ENCODE measurements at regions not wholly inside any gene's neighbourhood (a gene's known extent, or its start where the extent isn't known, plus 50 kb on each side); places are given as distances from the start of the nearest gene placed in this dataset.

GRCh38 chrX:80223982-80224579 is 196.2 kb upstream of the TENT5D start:
- Histone ChIP-seq H3K27me3 (ENCODE audit: control insufficient read depth, insufficient read depth, low read length) (no peaks in the 10 kb centered on the region), H3K79me2 (ENCODE audit: control insufficient read depth, insufficient read depth, low read length) (no peaks in the 10 kb centered on the region), H3K4me3 (replicated peaks in 1 of 4; ENCODE audit: control extremely low read depth in 1 of 4, insufficient read depth in 1 of 4, low read depth in 3 of 4, low read length in 4 of 4) (no peak overlapping the region), H3K9me3 (ENCODE audit: control insufficient read depth, insufficient read depth, low read depth, low read length) (no peaks in the 10 kb centered on the region), H4K20me1 (ENCODE audit: control insufficient read depth, extremely low read depth, insufficient read depth, low read length) (no peaks in the 10 kb centered on the region), H3K9ac (ENCODE audit: insufficient read depth, low read length) (no peak overlapping the region), H3K4me2 (ENCODE audit: extremely low read depth, insufficient read depth, low read length) (no peak overlapping the region), H2AFZ (ENCODE audit: low read length) (no peak overlapping the region), H3K36me3 (ENCODE audit: control insufficient read depth, insufficient read depth, low read length) (no peaks in the 10 kb centered on the region), H3K27ac (ENCODE audit: insufficient read depth, low read length) (no peak overlapping the region), H3K4me1 (ENCODE audit: control insufficient read depth, extremely low read depth, insufficient read depth, low read length) (no peaks in the 10 kb centered on the region)
- no peak for TF ChIP-seq EZH2 (IDR thresholded peaks at IDR 0.05; ENCODE audit: low read length, missing control alignments)
- no peak for DNase-seq (ENCODE audit: low read depth in 2 of 2)

GRCh38 chrX:80229626-80230025 is 190.6 kb upstream of the TENT5D start:
- Histone ChIP-seq H3K27ac (ENCODE audit: insufficient read depth, low read length) (no peak overlapping the region), H3K36me3 (ENCODE audit: control insufficient read depth, insufficient read depth, low read length) (no peaks in the 10 kb centered on the region), H3K4me3 (replicated peaks in 1 of 4; ENCODE audit: control extremely low read depth in 1 of 4, insufficient read depth in 1 of 4, low read depth in 3 of 4, low read length in 4 of 4) (no peak overlapping the region), H3K4me2 (ENCODE audit: extremely low read depth, insufficient read depth, low read length) (no peak overlapping the region), H3K4me1 (ENCODE audit: control insufficient read depth, extremely low read depth, insufficient read depth, low read length) (no peaks in the 10 kb centered on the region), H3K9ac (ENCODE audit: insufficient read depth, low read length) (no peak overlapping the region), H2AFZ (ENCODE audit: low read length) (no peak overlapping the region), H3K27me3 (ENCODE audit: control insufficient read depth, insufficient read depth, low read length) (no peaks in the 10 kb centered on the region), H3K79me2 (ENCODE audit: control insufficient read depth, insufficient read depth, low read length) (no peaks in the 10 kb centered on the region), H3K9me3 (ENCODE audit: control insufficient read depth, insufficient read depth, low read depth, low read length) (no peaks in the 10 kb centered on the region), H4K20me1 (ENCODE audit: control insufficient read depth, extremely low read depth, insufficient read depth, low read length) (no peaks in the 10 kb centered on the region)
- no peak for TF ChIP-seq EZH2 (IDR thresholded peaks at IDR 0.05; ENCODE audit: low read length, missing control alignments)
- TF ChIP-seq, protein P1, sequence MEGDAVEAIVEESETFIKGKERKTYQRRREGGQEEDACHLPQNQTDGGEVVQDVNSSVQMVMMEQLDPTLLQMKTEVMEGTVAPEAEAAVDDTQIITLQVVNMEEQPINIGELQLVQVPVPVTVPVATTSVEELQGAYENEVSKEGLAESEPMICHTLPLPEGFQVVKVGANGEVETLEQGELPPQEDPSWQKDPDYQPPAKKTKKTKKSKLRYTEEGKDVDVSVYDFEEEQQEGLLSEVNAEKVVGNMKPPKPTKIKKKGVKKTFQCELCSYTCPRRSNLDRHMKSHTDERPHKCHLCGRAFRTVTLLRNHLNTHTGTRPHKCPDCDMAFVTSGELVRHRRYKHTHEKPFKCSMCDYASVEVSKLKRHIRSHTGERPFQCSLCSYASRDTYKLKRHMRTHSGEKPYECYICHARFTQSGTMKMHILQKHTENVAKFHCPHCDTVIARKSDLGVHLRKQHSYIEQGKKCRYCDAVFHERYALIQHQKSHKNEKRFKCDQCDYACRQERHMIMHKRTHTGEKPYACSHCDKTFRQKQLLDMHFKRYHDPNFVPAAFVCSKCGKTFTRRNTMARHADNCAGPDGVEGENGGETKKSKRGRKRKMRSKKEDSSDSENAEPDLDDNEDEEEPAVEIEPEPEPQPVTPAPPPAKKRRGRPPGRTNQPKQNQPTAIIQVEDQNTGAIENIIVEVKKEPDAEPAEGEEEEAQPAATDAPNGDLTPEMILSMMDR (conservative IDR thresholded peaks at IDR 0.05 in 1 of 2, IDR thresholded peaks at IDR 0.05 in 1 of 2; ENCODE audit: low read depth in 1 of 2, low read length in 2 of 2), result no peak
- DNase-seq (ENCODE audit: low read depth in 2 of 2), result no peak

GRCh38 chrX:80237072-80237471 is 183.2 kb upstream of the TENT5D start:
- TF ChIP-seq, protein P1 (conservative IDR thresholded peaks at IDR 0.05 in 1 of 2, IDR thresholded peaks at IDR 0.05 in 1 of 2; ENCODE audit: low read depth in 1 of 2, low read length in 2 of 2), result no peak
- no peak for TF ChIP-seq EZH2 (IDR thresholded peaks at IDR 0.05; ENCODE audit: low read length, missing control alignments)
- Histone ChIP-seq H3K79me2 (ENCODE audit: control insufficient read depth, insufficient read depth, low read length) (no peaks in the 10 kb centered on the region), H3K4me1 (ENCODE audit: control insufficient read depth, extremely low read depth, insufficient read depth, low read length) (no peaks in the 10 kb centered on the region), H3K4me2 (ENCODE audit: extremely low read depth, insufficient read depth, low read length) (no peak overlapping the region), H3K27ac (ENCODE audit: insufficient read depth, low read length) (no peak overlapping the region), H4K20me1 (ENCODE audit: control insufficient read depth, extremely low read depth, insufficient read depth, low read length) (no peaks in the 10 kb centered on the region), H2AFZ (ENCODE audit: low read length) (no peak overlapping the region), H3K36me3 (ENCODE audit: control insufficient read depth, insufficient read depth, low read length) (no peaks in the 10 kb centered on the region), H3K27me3 (ENCODE audit: control insufficient read depth, insufficient read depth, low read length) (no peaks in the 10 kb centered on the region), H3K9ac (ENCODE audit: insufficient read depth, low read length) (no peak overlapping the region), H3K9me3 (ENCODE audit: control insufficient read depth, insufficient read depth, low read depth, low read length) (no peaks in the 10 kb centered on the region), H3K4me3 (replicated peaks in 1 of 4; ENCODE audit: control extremely low read depth in 1 of 4, insufficient read depth in 1 of 4, low read depth in 3 of 4, low read length in 4 of 4) (no peak overlapping the region)
- DNase-seq (ENCODE audit: low read depth in 2 of 2), result no peak
